Epithelial cell of prostate (primary cell): ENCODE measurements at regions not wholly inside any gene's neighbourhood (a gene's known extent, or its start where the extent isn't known, plus 50 kb on each side); places are given as distances from the start of the nearest gene placed in this dataset.
"Not testable (repeated sequence)": the region's sequence is repeated elsewhere in the genome, so short reads cannot be mapped to it uniquely, and the experiment has no call there.

Experiments
- DNase-seq: peaks from one replicate; pipeline ENCODE4 v3.0.0-alpha.2; 2011; ENCODE audit warnings: low read depth, low spot score
- H3K27ac ChIP-seq: fragments of 450-650 bp; 2 replicates; pipeline ENCODE4 v1.5.1; 2017; ENCODE audit warnings: mild to moderate bottlenecking

DNA sequence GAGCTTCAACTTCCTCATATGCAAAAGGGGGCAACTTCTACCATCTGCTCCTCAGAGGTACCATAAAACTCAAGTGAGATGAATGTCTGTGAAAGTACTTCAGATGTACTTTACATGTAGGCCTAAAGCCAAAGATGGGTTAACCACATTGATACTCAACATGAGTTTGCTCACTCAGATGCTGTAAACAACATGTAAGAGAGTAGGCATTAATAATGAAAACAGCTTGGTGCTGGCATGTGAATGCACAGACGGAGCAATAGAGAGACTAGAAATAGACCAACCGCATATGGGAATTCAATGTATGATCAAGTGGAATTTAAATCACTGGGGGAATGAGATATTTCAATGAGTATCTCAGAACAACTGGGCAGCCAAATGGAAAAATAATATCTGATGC, 143.8 kb upstream of the CDYL start:
- DNase-seq: no peak

DNA sequence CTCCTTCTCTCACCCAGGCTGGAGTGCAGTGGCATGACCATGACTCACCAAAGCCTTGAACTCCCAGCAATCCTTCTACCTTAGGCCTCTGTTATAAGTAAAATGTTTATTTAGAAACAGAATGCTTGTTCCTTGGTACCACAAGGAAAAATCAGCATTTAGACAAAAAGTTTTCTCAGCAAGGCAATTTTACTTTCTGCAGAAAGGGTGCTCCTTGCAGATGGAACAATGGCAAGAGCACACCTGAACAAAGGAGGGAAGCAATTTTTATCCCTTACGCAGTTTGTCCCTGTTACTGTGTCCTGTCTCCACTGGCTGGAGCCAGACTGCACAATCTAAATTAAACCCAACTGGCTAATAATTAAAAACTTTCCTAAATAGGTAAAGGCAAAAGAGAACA, 146.4 kb upstream of the CDYL start:
- not testable (repeated sequence) for DNase-seq, H3K27ac ChIP-seq

More for the DNA sequence above, 143.8 kb upstream of the CDYL start:
- no peak overlapping the region for H3K27ac ChIP-seq

DNA sequence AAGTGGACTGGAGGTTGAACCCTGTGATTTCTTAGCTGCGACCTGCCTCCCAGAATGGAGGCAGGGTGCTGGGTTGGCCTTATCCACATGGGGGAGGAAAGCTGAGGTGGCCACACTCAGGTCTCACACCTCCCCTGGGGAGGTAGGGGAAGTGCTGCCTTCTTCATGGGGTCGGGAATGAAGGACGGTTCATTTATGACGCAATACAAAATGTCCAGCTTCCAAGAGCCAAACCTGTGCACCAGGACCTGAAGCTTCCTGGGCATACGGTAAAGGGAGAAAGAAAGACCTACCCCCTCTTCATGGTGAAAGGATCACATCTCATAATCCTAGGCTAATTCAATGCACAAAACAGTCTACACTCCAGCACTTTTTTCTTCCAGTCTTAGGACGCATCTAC, 150.6 kb upstream of the CDYL start:
- no peak for DNase-seq
- no peak overlapping the region for H3K27ac ChIP-seq

DNA sequence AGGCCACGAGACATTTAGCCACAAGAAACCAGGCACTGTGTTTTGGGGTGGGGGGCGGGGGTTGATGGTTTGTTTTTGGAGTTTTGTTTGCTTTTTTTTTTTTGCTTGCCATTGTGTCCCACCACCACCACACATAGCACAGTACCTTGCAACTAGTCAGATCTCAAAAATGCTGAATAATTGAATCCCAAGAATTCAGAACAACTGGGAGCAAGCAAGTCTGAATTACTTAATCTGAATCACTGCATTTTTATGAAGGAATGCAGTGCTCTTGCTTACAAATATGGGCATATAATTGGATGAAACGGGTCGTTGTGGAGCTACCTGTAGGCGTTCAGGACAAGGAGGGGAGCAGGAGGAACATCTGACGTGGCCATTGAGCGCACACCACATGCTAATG, 151.5 kb upstream of the CDYL start:
- H3K27ac ChIP-seq: no peak overlapping the region

DNA sequence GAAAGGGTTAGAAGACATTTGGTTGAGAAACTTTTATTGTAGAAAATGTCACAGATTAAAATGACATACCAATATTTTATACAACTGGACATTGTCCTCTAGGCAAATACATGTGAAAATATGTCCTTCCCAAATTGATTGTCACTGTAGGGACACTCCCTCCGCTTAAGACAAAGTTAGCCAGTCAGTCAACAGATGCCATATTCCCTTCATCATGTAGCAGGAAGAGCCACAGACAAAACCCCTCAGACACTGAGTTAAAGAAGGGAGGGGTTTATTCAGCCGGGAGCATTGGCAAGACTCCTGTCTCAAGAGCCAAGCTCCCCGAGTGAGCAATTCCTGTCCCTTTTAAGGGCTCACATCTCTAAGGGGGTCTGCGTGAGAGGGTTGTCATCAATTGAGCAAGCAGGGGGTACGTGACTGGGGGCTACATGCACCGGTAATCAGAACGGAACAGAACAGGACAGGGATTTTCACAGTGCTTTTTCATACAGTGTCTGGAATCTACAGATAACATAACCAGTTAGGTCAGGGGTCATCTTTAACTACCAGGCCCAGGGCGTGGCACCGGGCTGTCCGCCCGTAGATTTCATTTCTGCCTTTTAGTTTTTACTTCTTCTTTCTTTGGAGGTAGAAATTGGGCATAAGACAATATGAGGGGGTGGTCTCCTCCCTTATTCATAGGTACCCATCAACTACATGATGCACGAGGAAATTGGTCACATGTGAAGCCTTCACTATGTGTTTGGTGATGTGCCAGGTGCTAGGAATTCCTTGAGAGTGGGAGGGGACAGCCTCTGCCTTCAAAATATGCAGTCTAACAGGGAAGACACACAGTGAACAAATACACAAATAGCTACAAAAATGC, 155.7 kb upstream of the CDYL start:
- no peak overlapping the region for H3K27ac ChIP-seq
- no peak for DNase-seq

More for the DNA sequence above, 151.5 kb upstream of the CDYL start:
- no peak for DNase-seq

DNA sequence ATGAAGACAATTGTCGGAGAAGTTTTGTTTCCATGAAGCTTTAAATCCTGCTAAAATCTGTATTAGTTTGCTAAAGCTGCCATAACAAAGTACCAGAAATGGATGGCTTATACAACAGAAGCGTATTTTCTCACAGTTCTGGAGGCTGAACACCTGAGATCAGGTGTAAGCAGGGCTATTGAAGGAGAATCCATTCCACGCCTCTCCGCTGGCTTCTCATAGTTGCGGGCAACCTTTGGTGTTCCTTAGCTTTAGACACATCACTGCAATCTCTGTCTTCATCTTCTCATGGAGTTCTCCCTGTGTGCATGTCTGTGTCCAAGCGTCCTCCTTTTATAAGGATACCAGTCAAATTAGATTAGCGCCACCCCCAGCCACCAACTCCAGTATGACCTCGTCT, 159.9 kb upstream of the CDYL start:
- DNase-seq: no peak
- no peak overlapping the region for H3K27ac ChIP-seq

DNA sequence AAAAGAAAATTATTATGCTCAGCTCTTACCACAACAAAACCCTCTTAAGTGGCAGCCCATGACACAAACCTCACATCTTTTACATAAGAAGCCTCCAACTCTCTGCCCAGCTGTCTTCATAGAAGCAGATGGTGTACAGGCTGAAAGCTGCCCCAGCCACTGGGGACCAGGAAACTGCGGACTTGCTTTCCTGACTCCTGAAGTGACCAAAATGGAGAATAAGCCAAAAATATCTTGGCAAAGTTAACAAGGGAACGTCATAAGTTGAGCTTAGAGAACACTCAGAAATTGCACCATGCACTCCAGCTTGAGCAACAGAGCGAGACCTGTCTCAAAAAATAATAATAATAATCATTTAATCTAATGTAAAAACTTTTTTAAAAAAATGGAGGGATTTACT, 160.3 kb upstream of the CDYL start:
- no peak for DNase-seq
- no peak overlapping the region for H3K27ac ChIP-seq

DNA sequence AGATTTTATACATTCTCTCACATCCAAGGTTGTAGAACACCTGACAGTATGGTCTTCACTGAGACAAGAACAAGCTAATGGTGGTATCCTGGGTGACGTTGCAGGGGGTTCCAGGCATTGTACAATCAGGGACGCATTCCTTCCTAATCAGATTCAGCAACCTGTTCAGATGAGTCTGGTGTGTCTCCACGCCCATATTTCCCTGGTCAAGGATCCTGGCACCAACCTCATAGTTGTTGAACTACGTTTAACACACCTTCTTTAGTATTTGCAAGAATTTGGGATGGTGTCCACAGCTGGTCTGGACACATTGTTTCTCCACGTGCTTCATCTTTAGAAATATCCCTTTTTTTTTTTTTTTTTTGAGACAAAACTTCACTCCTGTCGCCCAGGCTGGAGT, 161.0 kb upstream of the CDYL start:
- no peak for DNase-seq
- no peak overlapping the region for H3K27ac ChIP-seq

DNA sequence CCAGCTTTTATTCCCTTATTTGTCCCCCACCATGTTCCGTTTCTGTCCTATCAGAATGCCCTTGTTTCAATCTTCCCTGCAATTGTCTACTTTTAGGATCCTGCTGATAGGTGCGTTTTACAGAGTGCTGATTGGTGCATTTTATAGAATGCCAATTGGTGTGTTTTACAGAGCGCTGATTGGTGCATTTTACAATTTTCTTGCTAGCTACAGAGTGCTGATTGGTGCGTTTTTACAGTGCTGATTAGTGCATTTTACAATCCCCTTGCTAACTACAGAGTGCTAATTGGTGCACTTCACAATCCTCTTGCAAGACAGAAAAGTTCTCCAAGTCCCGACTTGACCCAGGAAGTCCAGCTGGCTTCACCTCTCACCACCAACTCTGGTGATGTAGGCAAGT, 161.6 kb upstream of the CDYL start:
- no peak for DNase-seq
- no peak overlapping the region for H3K27ac ChIP-seq

DNA sequence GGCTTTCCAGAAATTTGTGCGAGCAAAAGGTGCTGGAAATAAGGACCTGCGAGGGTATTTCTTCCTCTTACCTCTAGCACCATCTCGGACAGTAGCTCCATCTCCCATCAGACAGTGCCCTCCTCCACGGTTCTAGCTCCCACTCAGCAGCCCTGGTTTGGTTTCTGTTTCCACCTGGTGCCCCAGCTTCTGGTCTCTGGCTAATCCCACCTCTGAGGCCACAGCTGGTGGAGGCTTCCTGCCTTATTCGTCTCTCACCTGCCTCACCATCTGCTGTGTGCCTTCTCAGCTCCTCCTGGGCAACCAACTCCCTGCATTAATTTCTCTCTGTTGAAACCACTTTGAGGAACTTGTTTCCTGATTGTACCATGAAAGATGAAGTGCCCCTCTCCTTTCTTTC, 162.4 kb upstream of the CDYL start:
- DNase-seq: no peak

DNA sequence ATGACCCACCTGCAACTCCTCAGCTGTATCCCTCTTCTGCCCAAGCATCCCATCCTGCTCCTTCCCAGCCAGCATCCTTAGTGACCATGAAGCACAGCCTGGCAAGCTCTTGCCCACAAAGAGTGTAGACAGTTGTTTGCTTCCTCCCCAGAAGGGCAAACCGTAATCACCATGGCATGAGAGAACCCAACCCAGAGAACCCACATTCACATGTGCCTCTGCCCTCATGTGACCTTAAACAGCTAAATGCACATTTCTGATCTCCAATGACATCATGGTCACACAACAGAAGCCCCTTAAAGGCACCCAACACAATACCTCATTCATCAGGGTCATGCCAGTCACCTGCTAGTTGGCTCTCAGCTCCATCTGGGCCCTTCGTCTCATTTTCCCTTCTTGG, 162.8 kb upstream of the CDYL start:
- DNase-seq: no peak
- H3K27ac ChIP-seq: no peak overlapping the region

More for the DNA sequence above, 162.4 kb upstream of the CDYL start:
- no peak overlapping the region for H3K27ac ChIP-seq

DNA sequence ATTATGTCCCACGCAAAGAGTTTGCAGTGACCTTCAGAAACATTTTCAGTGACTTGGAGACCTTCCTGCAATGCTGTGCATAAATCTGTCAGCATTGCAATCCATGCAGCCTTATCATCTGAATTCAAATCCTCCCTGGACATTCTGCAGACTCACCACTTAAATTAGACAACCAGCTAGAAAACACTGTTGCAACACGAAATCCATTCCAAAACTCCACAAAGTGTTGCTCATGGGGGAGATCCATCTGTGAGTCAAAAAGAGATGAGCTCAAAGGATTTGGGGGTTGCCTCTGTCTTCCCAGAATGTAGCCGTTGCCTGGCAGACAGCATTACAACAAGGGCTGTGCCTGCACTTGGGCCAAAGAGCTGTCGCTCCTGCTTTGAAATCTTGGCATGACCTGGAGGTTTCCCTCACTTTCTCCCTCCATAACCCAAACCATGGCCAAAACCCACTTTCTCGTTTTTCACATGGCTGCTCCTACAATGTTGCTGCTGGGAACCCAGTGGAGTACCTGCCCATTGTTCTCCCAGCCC, 163.5 kb upstream of the CDYL start:
- DNase-seq: no peak
- H3K27ac ChIP-seq: no peak overlapping the region

DNA sequence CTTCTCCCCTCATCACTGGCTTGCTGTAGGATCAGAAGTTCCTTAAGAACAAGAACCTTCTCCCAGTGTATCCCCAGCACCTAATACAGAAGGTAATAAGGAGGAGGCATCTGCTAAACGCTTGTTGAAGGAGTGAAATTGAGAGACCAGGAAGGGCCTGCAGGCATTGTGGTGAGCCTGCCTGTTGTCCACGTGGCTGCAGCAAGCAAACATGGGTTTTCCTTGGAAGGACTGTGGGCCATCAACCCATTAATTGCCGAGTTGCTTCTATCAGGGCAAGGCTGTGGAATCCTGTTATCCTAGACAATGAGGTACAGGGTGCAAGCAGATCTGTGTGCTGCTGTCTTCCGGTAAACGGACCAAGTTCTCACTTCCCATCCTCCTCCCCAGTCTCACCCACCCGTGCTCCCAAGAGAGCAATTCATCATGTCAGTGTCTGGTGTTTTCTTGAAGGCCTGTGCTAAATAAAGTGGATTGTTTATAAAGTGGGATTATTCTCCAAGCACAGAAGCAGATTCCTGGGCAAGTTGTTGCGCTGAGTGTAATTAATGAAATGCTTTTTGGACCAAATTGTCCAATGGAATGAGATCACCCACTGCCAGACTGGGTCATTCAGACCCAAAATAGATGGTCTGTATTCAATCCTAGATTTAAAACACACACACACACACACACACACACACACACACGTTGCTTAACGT, 164.6 kb upstream of the CDYL start:
- DNase-seq: no peak
- no peak overlapping the region for H3K27ac ChIP-seq

DNA sequence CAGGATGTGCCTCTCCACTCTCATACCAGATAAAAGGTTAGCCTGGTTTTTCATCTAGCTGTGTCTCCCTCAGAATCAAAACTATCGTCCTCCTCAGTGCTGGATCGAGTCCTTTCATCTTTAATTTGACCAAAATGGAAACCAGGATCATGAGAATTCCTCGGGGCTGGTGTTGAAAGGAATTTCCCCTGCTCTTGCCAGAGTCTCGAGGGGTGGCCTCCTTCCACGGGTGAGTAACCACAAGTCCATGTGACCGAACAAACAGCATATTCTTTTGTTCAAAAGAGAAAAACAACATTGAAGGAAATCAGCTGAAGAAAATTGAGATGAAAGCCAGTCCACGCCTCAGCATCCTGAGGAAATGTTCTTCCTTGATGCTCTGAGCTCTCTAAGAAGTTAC, 165.9 kb upstream of the CDYL start:
- DNase-seq: no peak
- H3K27ac ChIP-seq: no peak overlapping the region

DNA sequence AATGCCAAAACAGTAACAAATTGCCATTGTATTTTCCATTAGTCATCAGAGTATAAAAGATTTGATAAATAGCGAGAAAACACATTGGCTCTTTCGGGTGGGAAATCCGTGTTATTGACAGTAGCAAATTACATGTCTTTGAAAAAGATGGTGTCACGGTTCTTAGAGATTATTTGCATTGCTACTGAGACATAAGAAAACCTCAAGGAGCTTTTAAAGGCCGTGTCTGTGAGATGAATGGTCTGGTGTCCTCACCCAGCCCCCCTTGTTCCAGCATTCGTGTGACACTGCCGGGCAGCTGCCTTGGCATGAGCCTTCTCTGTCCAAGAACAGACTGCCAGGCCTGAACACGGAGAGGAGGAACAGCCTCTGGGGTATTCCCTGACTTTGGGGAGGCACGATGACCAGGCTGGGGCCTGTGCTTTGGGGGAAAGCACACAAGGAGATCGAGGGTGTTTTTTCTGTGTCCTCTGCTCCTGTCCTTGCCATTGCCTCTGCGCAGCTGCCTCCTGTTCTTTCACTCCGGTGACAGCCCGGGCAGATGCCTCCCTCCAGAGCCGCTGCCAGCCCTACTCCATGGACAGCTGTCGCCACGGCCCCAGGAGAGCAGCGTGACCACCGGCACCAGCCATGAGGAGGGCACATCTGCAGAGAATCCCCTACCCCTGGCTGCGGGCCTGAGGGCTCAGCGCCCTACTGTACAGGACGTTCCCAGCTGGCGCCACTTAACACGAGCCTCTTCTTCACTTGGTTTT, 167.7 kb upstream of the CDYL start:
- no peak for DNase-seq
- no peak overlapping the region for H3K27ac ChIP-seq

DNA sequence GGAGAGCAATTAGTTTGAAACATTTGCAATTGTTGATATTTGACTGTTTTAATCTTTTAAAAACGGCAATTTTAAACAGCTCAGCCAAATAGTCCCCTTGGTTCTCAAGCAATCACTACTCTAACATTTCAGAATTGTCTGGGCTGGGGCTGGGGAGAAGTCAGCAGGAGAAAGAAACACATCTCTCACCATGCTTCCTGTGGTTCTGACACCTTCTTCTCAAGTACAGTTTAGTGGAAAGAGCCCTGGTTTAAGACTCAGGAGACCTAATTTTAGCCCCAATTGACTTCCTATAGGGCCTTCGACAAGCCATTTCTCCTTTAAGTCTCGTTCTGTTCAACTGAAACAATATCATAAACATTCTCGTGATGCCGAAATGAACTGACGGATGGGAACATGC, 168.4 kb upstream of the CDYL start:
- no peak for DNase-seq
- H3K27ac ChIP-seq: peak overlapping the region; percentile 71

DNA sequence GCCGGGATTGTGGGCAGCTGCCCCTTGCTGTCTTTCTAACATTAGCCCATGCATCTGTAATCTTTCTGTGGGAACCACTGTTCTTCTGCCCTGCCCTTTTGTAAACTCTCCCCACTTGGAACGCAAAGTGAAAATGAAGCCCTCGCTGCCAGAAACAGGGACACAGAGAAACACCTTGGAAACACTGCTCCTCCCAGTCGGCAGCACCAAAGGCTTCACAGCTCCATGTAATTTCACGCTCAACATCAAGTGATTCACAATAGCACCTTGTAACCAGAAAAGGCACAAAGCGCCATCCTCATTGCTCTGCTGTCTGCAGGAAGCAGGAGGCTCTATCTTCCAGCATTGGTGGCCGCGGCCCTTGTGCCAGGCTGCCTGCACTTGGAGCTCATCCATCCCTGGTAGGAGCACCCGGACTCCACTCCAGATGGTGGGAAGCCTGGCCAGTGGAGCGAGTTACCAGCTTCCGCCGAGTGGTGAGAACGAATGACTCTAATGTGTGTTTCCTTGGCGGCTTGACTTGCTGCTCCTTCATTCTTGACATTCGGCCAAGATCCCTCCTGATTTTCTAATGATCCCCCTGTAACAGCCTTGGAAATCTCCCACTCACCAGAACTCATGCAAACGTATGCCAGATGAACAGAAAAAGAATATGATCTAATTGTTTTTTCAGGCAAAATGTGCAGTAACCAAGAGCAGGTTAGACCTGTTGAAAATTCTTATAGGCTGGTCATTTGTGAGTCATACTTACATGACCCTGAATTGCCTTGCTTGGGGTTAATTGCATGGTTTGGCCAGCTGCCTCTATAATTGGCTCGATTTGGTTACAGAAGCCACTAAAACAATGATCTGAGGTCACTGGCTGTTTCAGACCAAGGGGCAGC, 169.1 kb upstream of the CDYL start:
- peak; percentile 34 for DNase-seq
- H3K27ac ChIP-seq: peak overlapping the region; percentile 71

DNA sequence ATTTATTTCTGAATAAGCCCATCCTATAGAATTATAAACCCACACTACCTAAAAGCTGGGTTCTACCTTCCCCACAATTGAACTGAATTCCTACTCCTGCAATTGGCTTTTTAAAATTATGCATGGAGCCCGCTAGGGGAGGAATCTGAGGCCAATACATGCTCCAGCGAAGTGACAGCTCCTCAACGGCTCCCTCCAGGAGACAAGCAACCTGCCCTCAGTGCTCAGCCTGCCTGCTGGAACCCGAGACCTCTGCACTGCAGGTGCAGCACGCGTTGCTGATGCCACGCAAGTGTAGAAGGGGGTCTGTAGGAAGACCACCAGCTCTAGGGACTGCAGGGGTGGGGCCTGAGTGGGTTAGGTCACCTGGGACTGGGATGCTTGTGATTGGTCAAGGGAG, 170.2 kb upstream of the CDYL start:
- peak overlapping the region; percentile 71 for H3K27ac ChIP-seq
- no peak for DNase-seq

DNA sequence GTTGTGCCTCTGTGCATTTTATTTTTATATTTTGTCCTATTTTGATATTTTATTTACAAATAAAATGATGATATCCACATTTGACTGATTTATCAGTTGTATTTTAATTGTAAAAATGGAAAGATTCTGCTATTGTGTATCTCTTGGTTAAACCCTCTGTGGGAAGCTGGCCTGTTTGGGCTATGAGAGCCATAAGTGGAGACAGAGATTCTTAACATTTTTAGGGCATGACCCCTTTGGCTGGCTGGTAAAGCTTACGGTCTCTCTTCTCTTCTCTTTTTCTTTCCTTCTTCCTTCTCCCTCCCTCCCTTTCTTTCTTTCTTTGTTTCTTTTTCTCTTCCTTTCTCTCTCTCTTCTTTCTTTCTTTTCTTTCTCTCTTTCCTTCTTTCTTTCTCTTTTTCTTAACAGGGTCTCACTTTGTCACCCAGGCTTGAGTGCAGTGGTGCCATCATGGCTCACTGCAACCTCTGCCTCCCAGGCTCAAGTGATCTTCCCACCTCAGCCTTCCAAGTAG, 172.3 kb upstream of the CDYL start:
- H3K27ac ChIP-seq: peak overlapping the region; percentile 83
- no peak for DNase-seq

DNA sequence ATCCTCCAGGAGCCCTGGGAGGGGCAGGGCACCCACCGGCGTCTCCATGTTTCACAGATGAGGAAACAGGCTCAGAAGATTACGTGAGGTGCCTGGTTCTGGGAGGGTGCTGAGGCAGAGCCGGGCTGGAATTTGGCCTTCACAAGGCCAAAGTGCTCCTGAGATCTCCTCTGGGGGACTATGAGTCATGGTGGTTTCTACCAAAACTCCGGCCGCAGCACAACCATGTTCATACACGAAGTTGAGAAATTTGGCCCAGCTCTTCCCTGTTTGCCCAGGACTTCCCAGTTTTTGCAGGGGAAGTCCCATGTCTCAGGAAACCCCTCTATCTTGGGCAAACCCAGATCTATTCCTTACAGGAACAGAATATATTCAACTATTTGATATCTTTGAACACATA, 172.9 kb upstream of the CDYL start:
- H3K27ac ChIP-seq: peak overlapping the region; percentile 83
- peak; percentile 89 for DNase-seq
